TTC549 (cell line): ENCODE measurements at regions not wholly inside any gene's neighbourhood (a gene's known extent, or its start where the extent isn't known, plus 50 kb on each side); places are given as distances from the start of the nearest gene placed in this dataset.

ENCODE experiments used
- FAIRE-seq: peaks from 2 replicates; lab custom pipeline; 2012; peaks lifted over from hg19 to GRCh38; lab: Jason Lieb, UNC

DNA sequence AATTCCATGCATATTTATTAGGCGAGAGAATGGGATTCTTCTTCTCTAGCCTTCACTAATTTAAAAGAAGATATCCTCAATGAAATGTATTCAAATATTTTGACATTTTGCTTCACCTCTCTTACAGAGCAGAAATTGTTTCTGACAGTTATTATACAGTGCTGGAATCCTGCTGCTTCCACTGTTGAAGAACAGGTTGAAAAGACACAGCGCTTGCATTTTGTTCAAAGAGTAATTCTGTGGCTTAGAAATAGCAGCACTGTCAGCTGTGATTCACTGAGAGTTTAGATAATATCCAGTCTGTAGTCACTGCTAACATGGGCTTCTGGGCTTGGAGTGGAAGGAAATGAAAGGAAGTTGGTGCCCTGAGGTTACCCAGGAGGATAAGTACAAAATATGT lies 117.1 kb upstream of the FBXL4 start:
- no peak for FAIRE-seq

DNA sequence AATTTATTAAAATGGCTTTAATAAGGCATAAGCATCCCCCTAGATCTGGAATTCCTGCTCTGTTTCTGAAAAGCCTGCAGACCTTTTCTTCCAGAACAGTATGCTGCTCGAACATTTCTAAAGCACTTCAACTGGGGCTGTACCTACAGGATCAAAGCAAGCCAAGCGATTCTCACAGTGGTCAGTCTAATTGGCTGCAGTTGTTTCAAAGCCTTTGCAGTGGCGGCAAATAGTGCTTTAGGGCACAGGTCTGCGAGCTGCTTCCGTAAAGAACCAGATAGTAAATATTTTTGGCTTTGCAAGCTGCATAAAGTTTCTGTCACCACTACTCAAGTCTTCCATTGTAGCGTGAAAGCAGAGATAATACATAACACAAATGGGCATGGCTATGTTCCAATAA lies 88.9 kb upstream of the FBXL4 start:
- FAIRE-seq = no peak

DNA sequence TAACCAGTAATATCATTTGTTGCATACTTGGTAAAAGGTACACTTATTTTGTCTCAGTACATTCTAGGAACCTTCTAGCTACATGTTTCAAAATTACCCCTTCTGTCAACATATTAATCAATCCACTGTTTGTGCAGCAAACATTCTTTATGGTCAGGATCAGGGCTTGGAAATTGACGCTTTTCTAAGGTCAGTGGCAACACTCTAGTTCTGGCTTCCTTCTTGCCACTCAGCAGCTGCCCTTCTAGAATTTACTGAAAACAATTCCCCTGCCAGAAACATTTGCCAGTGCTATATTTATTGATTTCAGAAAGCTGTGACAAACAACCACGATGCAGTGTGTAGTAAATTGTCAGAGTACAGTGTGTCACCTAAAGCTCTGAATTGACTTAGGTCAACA lies 84.7 kb upstream of the FBXL4 start:
- no peak for FAIRE-seq

DNA sequence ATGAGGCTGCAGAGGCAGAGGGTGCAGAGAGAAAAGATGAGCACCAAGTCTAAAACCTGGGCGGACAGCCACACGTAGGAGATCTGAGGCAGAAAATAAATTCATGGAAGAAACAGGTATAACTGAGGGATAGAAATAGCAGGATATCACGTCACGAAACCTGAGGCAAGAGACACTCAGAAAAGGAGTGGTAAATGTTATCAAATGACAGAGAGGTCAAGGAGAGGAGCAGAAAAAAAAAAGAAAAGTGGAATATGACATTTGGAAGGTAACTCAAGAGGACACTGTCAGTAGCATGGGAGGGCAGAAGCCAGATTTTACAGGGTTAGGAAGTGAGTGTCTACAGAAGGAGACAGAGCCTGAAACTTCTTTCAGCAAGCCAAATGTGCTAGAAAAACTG lies 84.2 kb upstream of the FBXL4 start:
- FAIRE-seq = no peak

DNA sequence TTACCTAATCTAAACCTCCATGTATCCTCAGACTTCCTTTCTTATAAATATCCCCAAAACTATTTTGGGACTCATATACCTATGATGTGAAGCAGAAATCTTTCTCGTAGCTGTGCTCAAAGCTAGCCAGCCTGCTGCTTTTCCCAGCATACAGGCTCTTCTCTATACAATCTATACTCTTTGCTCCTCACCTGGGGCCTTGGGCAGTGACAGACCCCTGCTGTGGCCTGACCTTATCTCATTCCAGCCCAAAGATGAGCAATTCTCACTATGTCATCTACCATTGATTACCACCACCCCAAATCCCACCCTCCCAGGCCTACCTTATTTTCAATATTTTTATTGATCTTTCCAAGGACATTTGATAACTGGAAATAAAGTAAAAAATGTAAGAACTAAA lies 83.2 kb upstream of the FBXL4 start:
- no peak for FAIRE-seq

DNA sequence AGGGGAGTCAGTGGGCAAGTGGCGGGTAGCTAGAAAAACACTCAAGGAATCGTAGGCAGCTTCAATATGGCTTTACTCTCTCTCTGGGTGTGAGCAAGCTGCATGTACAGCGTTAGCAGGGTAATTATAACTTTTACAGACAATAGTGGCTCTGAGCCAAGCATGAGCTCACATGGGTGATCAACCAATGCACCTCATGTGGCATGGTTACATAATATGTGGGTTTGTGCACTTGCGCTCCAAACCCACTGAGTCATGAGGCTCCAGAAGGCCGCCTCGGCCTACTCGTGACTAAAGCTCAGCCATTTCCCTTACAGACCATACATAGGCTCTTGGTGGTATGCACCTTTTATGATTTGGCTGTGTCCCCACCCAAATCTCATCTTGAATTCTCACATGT lies 78.4 kb upstream of the FBXL4 start:
- no peak for FAIRE-seq

DNA sequence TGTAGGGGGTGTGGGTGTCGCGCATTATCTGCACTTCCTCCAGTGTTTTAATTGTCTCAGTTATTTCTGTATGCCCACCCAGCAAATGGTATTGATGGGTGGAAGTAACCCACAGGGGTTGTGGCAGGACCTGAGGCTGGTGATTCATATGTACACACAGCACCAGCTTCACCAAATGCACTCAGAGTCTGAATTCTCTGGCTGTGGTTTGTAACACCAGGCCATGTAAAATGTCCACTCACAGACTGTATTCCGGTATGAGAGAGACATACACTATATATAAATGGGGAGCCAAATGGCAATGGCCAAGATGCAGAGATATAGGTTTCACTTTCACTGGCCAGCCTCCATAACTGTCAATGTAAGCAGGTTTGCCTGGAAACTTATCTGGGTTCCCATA lies 76.3 kb upstream of the FBXL4 start:
- no peak for FAIRE-seq

DNA sequence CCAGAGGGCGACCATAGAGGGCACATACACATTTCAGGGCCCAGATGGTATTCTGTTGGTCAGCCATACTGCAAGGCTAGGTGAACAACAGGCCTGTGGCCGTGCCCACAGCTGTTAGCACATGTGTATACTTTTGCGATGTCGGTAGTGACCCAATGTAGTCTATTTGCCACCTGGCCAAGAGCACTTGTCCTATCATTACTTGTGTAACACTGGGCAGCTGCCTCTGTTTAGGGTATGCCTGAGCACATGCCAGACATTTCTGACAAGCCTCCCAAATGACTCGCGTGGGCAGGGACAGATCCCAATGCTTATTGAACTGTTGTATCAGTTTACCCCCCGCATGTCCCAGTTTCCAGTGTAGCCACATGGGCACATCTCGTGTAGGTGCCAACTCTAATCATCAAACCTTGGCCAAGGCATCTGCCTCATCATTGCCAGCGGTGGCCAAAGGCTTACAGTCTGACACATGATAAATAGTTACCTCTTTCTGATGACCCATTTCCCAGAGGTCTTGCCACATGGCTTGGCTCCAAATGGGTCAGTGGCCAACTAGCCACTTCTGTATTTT lies 74.4 kb upstream of the FBXL4 start:
- FAIRE-seq = no peak

DNA sequence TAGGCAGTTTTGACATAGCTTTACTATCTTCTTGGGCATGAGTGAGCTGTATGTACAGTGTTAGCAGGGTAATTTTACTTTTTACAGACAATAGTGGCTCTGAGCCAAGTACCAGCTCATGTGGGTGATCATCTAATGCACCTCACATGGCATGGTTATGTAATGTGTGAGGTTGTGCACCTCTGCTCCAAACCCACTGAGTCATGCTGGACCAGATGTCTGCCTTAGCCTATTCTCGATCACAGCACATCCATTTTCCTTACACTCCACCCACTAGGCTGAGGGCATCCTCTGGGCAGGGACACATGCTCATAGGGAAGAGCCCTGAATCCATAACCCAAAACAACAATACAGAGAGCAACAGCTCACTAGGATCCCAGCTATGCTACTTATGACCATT lies 71.6 kb upstream of the FBXL4 start:
- FAIRE-seq = no peak

DNA sequence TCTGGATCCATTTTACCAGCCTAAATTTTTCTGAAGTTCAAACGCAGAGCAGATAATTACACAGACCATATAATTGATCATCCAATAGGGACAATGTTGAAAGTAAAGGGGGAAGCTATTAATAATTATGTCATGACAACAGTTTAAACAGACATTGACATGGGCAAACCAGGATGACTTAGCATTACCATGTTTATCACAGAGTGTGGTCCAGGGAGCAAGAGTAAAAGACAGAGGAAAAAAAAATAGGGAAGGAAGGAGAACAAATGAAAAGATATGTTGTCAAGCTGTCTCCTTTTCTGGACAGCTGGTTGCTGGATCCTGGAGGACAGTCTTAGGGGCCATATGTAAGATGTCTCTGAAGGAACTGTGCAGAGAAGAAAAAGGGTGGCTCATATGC lies 69.4 kb upstream of the FBXL4 start:
- FAIRE-seq = no peak

DNA sequence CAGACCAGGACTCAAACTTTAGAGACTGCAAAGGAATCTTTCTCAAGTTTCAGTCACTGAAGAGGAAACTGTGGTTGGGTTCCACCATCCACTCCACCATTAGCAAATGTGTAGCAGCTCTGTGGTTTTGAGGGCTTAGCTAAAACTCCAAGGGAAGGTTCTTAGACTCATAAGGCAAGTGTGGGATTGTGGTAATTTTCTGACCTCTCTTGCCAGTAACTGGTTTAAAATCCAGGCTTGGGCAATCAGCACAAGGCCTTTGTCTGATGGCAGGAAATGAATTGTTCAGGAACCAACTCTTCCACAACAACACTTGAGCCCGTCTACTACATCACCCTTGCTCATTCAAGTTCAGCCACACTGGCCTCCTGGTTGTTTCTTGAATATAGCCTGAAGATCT lies 68.6 kb upstream of the FBXL4 start:
- no peak for FAIRE-seq

DNA sequence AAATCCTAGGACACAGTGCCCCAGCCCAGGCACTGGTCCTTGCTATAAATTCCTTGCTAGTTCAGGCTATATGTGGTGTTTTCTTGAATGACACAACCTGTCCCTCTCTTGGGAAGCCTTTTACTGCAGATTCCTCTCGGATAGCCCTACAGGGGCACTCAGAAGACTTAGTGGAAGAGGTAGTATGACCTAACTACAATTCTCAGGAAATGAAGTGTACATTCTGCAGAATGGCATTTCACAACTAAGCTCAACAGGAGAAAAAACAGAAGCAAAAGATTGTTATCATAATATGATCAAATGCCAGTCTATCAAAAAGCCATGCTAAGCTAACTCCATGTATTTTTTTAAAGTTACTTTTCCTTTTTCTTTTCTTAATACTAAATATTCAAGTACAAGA lies 66.3 kb upstream of the FBXL4 start:
- FAIRE-seq = no peak

DNA sequence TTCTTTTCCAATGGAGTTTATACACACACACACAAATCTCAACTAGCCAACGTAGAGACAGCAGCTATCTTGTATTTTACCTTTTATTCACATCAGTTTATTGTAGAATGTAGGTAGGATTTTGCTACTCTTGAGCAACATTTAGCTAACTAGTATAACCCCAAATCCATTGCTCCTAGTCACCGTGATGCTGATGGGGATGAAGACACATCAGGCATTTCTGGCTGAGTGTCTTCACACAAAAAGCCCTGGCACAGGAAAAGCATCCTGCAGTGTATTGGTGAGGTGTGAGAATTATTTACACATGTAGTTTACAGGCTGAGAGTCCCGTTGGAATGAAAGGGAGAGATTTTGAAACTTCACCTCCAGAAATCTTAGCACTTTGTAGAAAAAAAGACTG lies 65.9 kb upstream of the FBXL4 start:
- FAIRE-seq = no peak

DNA sequence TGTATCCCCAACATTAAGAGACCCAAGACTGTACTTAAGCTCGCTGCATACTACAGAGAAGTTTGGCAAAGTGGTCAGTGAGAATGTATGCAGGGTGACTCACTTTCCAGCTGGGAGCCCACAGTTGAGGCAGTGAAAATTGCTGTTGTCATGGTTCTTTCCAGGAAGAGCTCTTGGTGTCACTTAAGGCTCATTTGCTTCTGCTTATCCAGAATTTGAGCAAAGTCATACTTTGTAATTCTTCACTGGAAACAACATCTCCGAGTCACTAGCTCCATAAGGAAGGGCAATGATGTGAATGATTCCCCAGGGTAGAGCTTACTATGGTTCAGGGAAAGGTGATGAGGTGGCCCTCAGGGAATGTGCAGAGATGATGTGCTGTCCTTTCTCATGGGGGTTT lies 65.4 kb upstream of the FBXL4 start:
- FAIRE-seq = no peak

DNA sequence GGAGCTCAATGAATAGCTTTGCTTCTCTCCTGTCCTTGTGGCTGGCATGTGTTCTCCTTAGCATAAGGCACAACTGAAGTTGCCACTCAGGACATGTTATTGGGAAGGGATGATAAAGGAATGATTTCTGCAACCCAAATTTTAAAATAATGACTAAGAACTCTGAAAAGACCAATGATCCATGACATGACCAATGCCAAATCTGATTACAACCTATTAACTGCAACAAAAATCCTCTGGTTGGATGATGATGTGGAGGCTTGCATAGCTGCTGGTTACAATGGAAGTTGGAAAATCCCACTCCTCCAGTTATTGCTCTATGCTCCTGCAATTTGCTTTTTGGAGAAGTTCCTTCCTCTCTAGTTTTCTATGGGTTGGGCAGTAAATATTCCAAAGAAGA lies 63.4 kb upstream of the FBXL4 start:
- FAIRE-seq = no peak

DNA sequence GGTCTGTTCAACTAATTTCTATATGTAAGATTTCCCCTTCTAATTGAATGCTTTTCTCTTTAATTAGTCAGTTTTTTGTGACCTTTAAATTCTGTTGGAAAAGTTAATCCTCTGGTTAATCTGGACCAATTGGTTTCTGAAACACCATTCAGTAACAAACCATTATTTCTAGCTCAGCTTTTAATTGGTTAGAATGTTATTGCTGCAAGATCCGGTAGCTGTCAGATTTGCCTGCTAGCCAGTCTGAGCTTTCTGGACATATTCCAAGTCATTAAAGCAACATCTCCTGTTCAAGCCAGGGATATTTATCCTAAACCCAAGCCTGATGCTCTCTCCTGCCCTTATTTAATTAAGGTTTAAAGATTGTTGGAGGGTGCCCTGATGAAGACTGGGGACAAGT lies 55.1 kb upstream of the FBXL4 start:
- FAIRE-seq = no peak

DNA sequence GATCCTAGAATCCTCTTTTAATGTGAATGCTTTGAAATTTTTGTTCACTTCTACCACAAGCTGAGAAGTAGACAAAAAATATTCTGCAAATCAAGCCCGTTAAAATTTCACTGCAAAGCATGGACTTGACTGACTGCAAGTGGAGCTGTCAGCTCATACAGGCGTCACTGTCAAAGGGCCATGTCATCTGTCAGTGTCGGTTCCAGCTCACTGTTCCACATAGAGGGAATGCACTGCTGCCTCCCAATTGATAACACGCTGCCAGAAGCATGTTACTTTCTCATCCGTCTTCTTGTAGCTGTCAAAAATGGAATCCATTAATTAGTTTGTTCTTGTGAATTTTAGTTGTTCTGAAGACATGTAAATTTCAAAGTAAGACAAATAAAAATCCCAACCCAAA lies 50.4 kb upstream of the FBXL4 start:
- FAIRE-seq = no peak
